Liver (tissue), 8 donors: ENCODE measurements at regions not wholly inside any gene's neighbourhood (a gene's known extent, or its start where the extent isn't known, plus 50 kb on each side); places are given as distances from the start of the nearest gene placed in this dataset.

ENCODE experiments used
- DNase-seq: peaks from one replicate; pipeline ENCODE4 v3.0.0-alpha.2; 2017; ENCODE audit warnings: low spot score
- H3K27ac ChIP-seq, 2 donors: one replicate each; pipeline ENCODE4 v1.7.0; 2013; ENCODE audit warnings: inconsistent platforms in 2 of 2, low read length in 2 of 2, control low read depth in 1 of 2, low read depth in 1 of 2, mild to moderate bottlenecking in 1 of 2
- H3K27me3 ChIP-seq, 4 donors: one replicate each; pipeline versions ENCODE4 v1.6.1 to v1.7.0; 2013; ENCODE audit warnings: low read length in 3 of 4, inconsistent platforms in 1 of 4, mild to moderate bottlenecking in 1 of 4, moderate library complexity in 1 of 4; ENCODE audit not compliant: control insufficient read depth in 4 of 4, insufficient read depth in 4 of 4
- H3K36me3 ChIP-seq, 4 donors: one replicate each; pipeline versions ENCODE4 v1.6.1 to v1.7.0; 2013; ENCODE audit warnings: low read length in 3 of 4, mild to moderate bottlenecking in 3 of 4, low read depth in 1 of 4, moderate library complexity in 1 of 4; ENCODE audit not compliant: control insufficient read depth in 4 of 4, insufficient read depth in 3 of 4
- H3K4me1 ChIP-seq, 4 donors: one replicate each; pipeline versions ENCODE4 v1.6.1 to v1.7.0; 2013; ENCODE audit warnings: low read length in 3 of 4, mild to moderate bottlenecking in 3 of 4, moderate library complexity in 1 of 4; ENCODE audit not compliant: control insufficient read depth in 4 of 4, insufficient read depth in 4 of 4
- H3K4me3 ChIP-seq, 3 donors: one replicate each; pipeline versions ENCODE4 v1.6.1 to v1.7.0; 2013; ENCODE audit warnings: low read length in 3 of 3, control low read depth in 1 of 3, low read depth in 1 of 3, mild to moderate bottlenecking in 1 of 3
- H3K9ac ChIP-seq, 2 donors: one replicate each; pipeline ENCODE4 v1.7.0; 2013; ENCODE audit warnings: low read length in 2 of 2, mild to moderate bottlenecking in 2 of 2, moderate library complexity in 2 of 2, control low read depth in 1 of 2, low read depth in 1 of 2
- H3K9me3 ChIP-seq, 4 donors: one replicate each; pipeline versions ENCODE4 v1.6.1 to v1.7.0; 2013; ENCODE audit warnings: low read length in 3 of 4; ENCODE audit not compliant: control insufficient read depth in 4 of 4
- CTCF ChIP-seq: fragments of 150-350 bp; IDR thresholded peaks from 2 replicates; pipeline ENCODE4 v1.5.1; 2017; ENCODE audit warnings: improper control_type of control experiment, low read depth, low read length; ENCODE audit not compliant: missing input control
- EGR1 ChIP-seq, 2 donors: IDR thresholded peaks; 2 replicates each; pipeline ENCODE4 v1.6.1; 2016 to 2018; ENCODE audit warnings: antibody characterized with exemption in 2 of 2, low read depth in 2 of 2
- FOXA1 ChIP-seq: IDR thresholded peaks from 2 replicates; pipeline ENCODE4 v1.6.1; 2016; ENCODE audit warnings: antibody characterized with exemption
- FOXA2 ChIP-seq: IDR thresholded peaks from 2 replicates; pipeline ENCODE4 v1.6.1; 2016; ENCODE audit warnings: antibody characterized with exemption
- GABPA ChIP-seq, 2 donors: IDR thresholded peaks in 1 of 2; conservative IDR thresholded peaks in 1 of 2; 2 replicates each; pipeline ENCODE4 v1.6.1; 2016; ENCODE audit warnings: antibody characterized with exemption in 2 of 2, mild to moderate bottlenecking in 1 of 2, moderate library complexity in 1 of 2
- HNF4A ChIP-seq, 2 donors: conservative IDR thresholded peaks; 2 replicates each; pipeline ENCODE4 v1.6.1; 2016; ENCODE audit warnings: antibody characterized with exemption in 2 of 2, mild to moderate bottlenecking in 2 of 2
- HNF4G ChIP-seq: IDR thresholded peaks from 2 replicates; pipeline ENCODE4 v1.6.1; 2016; ENCODE audit warnings: antibody characterized with exemption
- JUND ChIP-seq, 2 donors: IDR thresholded peaks; 2 replicates each; pipeline ENCODE4 v1.6.1; 2016; ENCODE audit warnings: antibody characterized with exemption in 2 of 2
- NR2F2 ChIP-seq: IDR thresholded peaks from 2 replicates; pipeline ENCODE4 v1.6.1; 2016; ENCODE audit warnings: antibody characterized with exemption
- RAD21 ChIP-seq, 2 donors: IDR thresholded peaks; 2 replicates each; pipeline ENCODE4 v1.6.1; 2016; ENCODE audit warnings: antibody characterized with exemption in 2 of 2, mild to moderate bottlenecking in 2 of 2
- REST ChIP-seq: IDR thresholded peaks from 2 replicates; pipeline ENCODE4 v1.6.1; 2016; ENCODE audit warnings: antibody characterized with exemption, mild to moderate bottlenecking
- RXRA ChIP-seq, 2 donors: IDR thresholded peaks; 2 replicates each; pipeline ENCODE4 v1.6.1; 2017 to 2018; ENCODE audit warnings: antibody characterized with exemption in 2 of 2, mild to moderate bottlenecking in 1 of 2
- SP1 ChIP-seq: IDR thresholded peaks from 2 replicates; pipeline ENCODE4 v1.6.1; 2018; ENCODE audit warnings: antibody characterized with exemption, mild to moderate bottlenecking
- TAF1 ChIP-seq: conservative IDR thresholded peaks from 2 replicates; pipeline ENCODE4 v1.6.1; 2016; ENCODE audit warnings: antibody characterized with exemption, mild to moderate bottlenecking
- YY1 ChIP-seq: IDR thresholded peaks from 2 replicates; pipeline ENCODE4 v1.6.1; 2016; ENCODE audit warnings: antibody characterized with exemption, mild to moderate bottlenecking
- WGBS: extraction: QIAGEN DNeasy Blood & Tissue Kit; methylation state at CpG from one replicate; pipeline ENCODE4 v1.1.7; 2013; 5-methylcytosine and 5-hydroxymethylcytosine counted together
- TF ChIP-seq, protein P1 (sequence below): IDR thresholded peaks from 2 replicates; pipeline ENCODE4 v1.6.1; 2016; ENCODE audit warnings: antibody characterized with exemption
- TF ChIP-seq, protein P2 (sequence below): IDR thresholded peaks from 2 replicates; pipeline ENCODE4 v1.6.1; 2016; ENCODE audit warnings: antibody characterized with exemption
- TF ChIP-seq, protein P3 (sequence below): IDR thresholded peaks from 2 replicates; pipeline ENCODE4 v1.6.1; 2016; ENCODE audit warnings: antibody characterized with exemption
- donor health status: healthy.
- donor health status: healthy.
- donor health status: healthy.
- donor health status: healthy.
- donor health status: healthy.

DNA sequence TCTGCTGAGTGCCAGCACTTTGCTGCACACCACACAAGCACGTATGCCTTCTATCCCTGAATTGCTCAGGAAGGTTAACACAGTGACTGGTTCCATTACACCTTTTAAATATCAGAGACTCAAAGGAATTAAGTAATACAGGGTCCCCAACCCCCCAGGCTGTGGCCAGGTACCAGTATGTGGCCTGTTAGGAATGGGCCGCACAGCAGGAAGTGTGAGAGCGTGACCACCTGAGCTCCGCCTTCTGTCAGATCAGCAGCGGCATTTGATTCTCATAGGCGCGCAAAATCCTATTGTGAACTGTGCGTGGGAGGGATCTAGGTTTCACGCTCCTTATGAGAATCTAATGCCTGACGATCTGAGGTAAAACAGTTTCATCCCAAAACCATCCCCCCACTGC lies 194.5 kb downstream of the FOXO1 start:
- H3K36me3 ChIP-seq, result no peaks in the 10 kb centered on the region
- 99% methylated on average over 10 of the region's 10 CpGs for WGBS
- H3K4me3 ChIP-seq, result no peak overlapping the region
- H3K4me1 ChIP-seq, result peaks cover 9 to 23% (median 21%) of the 10 kb centered on the region in 4 donors
- H3K27ac ChIP-seq, result no peak overlapping the region
- H3K27me3 ChIP-seq, result no peaks in the 10 kb centered on the region
- no peak for DNase-seq
- no peak overlapping the region for H3K9ac ChIP-seq
- H3K9me3 ChIP-seq, result no peaks in the 10 kb centered on the region
- TF ChIP-seq RXRA (IDR thresholded peaks at IDR 0.05) (no peak), CTCF (no peak), TAF1 (no peak), RAD21 (IDR thresholded peaks at IDR 0.05) (no peak), FOXA2 (no peak), YY1 (no peak), GABPA (IDR thresholded peaks at IDR 0.05 in 1 of 2, conservative IDR thresholded peaks at IDR 0.05 in 1 of 2) (no peak), EGR1 (IDR thresholded peaks at IDR 0.05; ENCODE audit: low read depth in 2 of 2) (no peak), REST (no peak)
- TF ChIP-seq, protein P1, sequence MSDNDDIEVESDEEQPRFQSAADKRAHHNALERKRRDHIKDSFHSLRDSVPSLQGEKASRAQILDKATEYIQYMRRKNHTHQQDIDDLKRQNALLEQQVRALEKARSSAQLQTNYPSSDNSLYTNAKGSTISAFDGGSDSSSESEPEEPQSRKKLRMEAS, result no peak
- TF ChIP-seq, protein P2, sequence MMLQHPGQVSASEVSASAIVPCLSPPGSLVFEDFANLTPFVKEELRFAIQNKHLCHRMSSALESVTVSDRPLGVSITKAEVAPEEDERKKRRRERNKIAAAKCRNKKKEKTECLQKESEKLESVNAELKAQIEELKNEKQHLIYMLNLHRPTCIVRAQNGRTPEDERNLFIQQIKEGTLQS, result no peak

DNA sequence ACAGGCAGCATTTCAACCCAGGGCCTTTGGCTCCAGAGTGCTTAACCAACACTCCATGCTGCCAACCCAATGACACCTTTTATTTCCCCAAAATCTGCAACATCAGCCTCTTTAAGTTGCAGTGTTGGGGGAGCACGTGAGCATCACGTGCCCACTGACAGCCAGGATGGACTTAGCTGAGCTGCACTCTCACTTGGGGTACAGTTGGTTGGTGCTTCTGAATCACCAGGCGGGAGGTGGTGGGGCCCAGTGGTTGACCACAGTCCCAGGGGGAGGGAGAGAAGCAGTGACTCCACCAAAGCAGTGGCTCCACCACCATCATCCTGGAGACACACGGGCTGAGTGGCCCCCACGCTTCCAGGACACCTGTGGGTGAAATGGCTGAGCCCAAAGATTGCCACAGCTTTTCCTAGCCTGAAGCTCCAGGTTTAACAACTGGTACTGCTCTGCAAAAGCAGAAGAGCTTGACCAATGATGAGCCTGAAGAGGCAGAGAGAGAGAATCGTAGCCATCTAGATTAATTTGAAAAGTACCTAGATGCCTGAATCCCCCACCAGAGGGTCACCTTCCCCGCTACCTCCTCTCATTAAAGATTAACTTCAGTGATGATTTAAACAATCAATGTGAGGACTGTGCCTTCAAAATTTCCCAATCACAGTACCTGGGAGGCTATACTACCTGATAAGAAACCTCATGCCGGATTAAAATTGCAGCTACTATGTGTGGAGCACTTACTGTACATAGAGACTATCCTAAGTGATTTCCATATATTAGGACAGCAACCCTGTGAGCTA lies 193.8 kb downstream of the FOXO1 start:
- no peak for DNase-seq
- no peak overlapping the region for H3K4me3 ChIP-seq
- no peak overlapping the region for H3K27ac ChIP-seq
- WGBS, result 66% methylated on average over 8 of the region's 8 CpGs
- H3K9me3 ChIP-seq, result no peaks in the 10 kb centered on the region
- no peaks in the 10 kb centered on the region for H3K36me3 ChIP-seq
- H3K27me3 ChIP-seq, result no peaks in the 10 kb centered on the region
- no peak overlapping the region for H3K9ac ChIP-seq
- H3K4me1 ChIP-seq, result peaks cover 12 to 30% (median 27%) of the 10 kb centered on the region in 4 donors
- peak; percentile 28 for TF ChIP-seq YY1
- peak; percentile 35 to 46 for TF ChIP-seq RXRA (IDR thresholded peaks at IDR 0.05)
- TF ChIP-seq FOXA2, result no peak
- no peak for TF ChIP-seq REST
- TF ChIP-seq, protein P1, result peak; percentile 37
- TF ChIP-seq RAD21 (IDR thresholded peaks at IDR 0.05), result peak; percentile 55 to 71
- TF ChIP-seq, protein P3, sequence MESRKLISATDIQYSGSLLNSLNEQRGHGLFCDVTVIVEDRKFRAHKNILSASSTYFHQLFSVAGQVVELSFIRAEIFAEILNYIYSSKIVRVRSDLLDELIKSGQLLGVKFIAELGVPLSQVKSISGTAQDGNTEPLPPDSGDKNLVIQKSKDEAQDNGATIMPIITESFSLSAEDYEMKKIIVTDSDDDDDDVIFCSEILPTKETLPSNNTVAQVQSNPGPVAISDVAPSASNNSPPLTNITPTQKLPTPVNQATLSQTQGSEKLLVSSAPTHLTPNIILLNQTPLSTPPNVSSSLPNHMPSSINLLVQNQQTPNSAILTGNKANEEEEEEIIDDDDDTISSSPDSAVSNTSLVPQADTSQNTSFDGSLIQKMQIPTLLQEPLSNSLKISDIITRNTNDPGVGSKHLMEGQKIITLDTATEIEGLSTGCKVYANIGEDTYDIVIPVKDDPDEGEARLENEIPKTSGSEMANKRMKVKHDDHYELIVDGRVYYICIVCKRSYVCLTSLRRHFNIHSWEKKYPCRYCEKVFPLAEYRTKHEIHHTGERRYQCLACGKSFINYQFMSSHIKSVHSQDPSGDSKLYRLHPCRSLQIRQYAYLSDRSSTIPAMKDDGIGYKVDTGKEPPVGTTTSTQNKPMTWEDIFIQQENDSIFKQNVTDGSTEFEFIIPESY, result no peak
- no peak for TF ChIP-seq HNF4G
- TF ChIP-seq NR2F2, result no peak
- TF ChIP-seq EGR1 (IDR thresholded peaks at IDR 0.05; ENCODE audit: low read depth in 2 of 2), result no peak
- TF ChIP-seq TAF1, result no peak
- TF ChIP-seq GABPA (IDR thresholded peaks at IDR 0.05 in 1 of 2, conservative IDR thresholded peaks at IDR 0.05 in 1 of 2), result no peak
- peak; percentile 18 for TF ChIP-seq SP1
- no peak for TF ChIP-seq JUND (IDR thresholded peaks at IDR 0.05)
- no peak for TF ChIP-seq FOXA1
- TF ChIP-seq, protein P2, result no peak
- TF ChIP-seq HNF4A (conservative IDR thresholded peaks at IDR 0.05), result peak; percentile 42 to 46
